AG09319 (cell line): ENCODE measurements at regions not wholly inside any gene's neighbourhood (a gene's known extent, or its start where the extent isn't known, plus 50 kb on each side); places are given as distances from the start of the nearest gene placed in this dataset.

ENCODE experiments used
- DNase-seq: peaks from one replicate; pipeline ENCODE4 v3.0.0-alpha.2; 2010; ENCODE audit warnings: low read depth; ENCODE audit errors: extremely low read depth
- TF ChIP-seq, protein P1 (sequence below): IDR thresholded peaks from 2 replicates; pipeline ENCODE4 v1.5.1; 2011; ENCODE audit warnings: low read depth, mild to moderate bottlenecking, inconsistent platforms, low read length, moderate library complexity

DNA sequence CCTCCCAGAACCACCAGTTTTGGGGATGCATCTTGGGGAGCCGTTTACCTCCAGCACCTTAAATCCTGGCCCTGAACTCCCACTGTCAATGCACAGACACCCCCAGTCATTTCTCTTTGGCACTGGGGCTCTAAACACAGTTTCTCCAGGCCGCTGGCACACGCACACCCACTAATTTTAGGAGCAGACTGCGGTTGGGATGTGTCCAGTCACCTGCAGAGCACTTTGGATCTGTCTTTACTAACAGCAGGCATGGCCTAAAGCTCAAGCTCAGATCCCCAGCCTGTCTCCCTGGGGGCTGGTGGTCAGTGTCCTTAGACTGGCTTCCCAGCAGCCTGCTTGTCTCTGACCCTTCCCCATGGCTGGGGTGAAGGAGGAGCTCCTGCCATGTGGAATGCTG is 49.9 kb downstream of the SYNE3 start:
- DNase-seq: no peak
- TF ChIP-seq, protein P1, sequence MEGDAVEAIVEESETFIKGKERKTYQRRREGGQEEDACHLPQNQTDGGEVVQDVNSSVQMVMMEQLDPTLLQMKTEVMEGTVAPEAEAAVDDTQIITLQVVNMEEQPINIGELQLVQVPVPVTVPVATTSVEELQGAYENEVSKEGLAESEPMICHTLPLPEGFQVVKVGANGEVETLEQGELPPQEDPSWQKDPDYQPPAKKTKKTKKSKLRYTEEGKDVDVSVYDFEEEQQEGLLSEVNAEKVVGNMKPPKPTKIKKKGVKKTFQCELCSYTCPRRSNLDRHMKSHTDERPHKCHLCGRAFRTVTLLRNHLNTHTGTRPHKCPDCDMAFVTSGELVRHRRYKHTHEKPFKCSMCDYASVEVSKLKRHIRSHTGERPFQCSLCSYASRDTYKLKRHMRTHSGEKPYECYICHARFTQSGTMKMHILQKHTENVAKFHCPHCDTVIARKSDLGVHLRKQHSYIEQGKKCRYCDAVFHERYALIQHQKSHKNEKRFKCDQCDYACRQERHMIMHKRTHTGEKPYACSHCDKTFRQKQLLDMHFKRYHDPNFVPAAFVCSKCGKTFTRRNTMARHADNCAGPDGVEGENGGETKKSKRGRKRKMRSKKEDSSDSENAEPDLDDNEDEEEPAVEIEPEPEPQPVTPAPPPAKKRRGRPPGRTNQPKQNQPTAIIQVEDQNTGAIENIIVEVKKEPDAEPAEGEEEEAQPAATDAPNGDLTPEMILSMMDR: no peak

- no peak for DNase-seq
- TF ChIP-seq, protein P1: no peak
Observed at GRCh38 chr14:95465936-95466335, 50.5 kb downstream of the SYNE3 start.

DNA sequence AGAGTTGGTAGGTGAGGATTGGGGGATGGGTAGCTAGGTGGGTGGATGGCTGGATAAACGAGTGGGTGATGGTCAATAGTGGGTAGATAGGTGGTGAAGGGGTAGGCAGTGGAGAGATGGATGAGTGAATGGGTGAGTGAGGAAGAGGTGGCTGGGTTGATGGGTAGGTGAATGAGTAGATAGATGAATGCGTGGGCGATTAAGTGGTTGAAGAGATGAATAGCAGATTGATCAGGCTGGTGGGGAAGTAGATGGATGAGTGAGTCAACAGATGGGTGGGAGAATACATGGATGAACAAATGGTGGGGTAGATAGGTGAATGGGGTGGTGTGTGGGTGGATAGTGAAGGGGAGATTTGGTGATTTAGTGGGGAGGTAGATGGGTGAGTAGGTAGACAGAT is 51.1 kb downstream of the SYNE3 start:
- DNase-seq: no peak
- TF ChIP-seq, protein P1: no peak

DNA sequence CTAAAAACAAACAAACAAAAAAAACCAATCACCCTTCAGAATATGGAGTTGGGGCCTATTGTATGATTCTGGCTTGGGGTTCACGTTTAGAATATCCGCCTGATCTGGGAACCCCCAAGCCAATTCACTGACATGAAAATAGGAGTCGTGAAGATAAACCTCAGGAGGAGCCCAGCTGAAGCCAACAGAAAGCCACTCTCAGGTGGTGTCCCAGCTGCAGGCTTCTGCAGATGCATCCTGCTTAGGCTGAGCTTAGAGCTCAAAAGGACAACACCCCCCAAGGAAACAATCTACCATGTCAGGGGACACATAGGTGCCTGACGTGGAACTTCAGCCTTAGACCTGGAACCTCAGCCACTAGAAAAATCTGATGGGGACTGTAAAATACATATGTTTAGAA is 51.9 kb downstream of the SYNE3 start:
- DNase-seq: no peak
- TF ChIP-seq, protein P1: no peak

DNA sequence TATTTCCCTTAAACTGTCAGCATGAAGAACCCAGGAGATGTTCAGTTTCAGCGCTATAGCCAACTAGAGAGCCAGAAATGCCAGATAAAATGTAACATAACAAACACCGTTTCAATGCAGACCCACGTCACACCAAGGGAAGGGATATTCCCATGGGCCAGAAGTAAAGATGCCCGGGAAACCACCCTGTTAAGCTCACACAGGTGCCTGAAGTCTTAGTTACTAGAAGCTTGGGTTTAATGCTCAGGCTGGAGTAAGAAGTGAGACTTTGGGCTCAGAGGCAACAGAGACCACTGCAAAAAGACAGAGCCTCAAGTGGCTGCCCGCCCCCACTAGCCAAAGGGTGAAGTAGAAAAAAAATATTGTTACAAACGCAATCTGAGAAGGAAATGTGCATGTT is 52.3 kb downstream of the SYNE3 start:
- DNase-seq: no peak
- TF ChIP-seq, protein P1: no peak

GRCh38 chr14:95463171-95463901 is 53.1 kb downstream of the SYNE3 start:
- TF ChIP-seq, protein P1: no peak
- DNase-seq: no peak

- no peak for DNase-seq
- TF ChIP-seq, protein P1: no peak
Observed at GRCh38 chr14:95462491-95462890, 54.0 kb downstream of the SYNE3 start.
